ENCODE measurements at regions not wholly inside any gene's neighbourhood (a gene's known extent, or its start where the extent isn't known, plus 50 kb on each side); places are given as distances from the start of the nearest gene placed in this dataset.

DNA sequence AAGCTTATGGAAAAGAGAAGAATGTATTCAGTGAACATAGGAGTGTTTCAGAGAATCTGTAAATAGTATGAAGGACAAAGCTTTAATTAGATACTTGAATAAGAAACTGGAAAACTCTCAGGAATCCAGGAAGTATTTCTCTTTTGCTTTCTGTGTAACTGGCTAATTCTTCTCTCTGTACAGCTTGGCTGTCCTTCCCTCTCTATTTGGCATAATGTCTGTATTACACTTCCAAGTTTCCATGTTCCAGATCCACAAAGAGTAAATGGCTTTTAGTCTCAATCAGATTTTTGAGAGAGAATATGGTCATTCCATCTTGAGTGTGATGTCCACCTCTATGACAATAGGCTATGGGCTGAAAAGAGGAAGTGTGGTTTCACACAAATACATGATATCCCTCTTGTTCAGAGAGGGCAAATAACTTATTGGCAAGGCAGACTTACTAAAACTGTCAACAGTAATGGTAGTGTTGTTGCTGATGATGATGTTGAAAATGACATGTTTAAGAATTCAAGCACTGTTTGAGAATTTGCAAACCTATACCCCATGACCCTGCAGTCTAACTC, 129.2 kb upstream of the ERBB4 start:
- Histone ChIP-seq H3K36me3 (replicated peaks in 1 of 2; ENCODE audit: control insufficient read depth in 1 of 2, insufficient read depth in 2 of 2, low read length in 1 of 2) (no peaks in the 10 kb centered on the region), H3K4me2 (no peak overlapping the region), H3K27ac (ENCODE audit: low read depth in 2 of 2, low read length in 1 of 2) (no peak overlapping the region), H3K9ac (no peak overlapping the region), H3K4me3 (ENCODE audit: low read depth in 2 of 2, low read length in 1 of 2) (no peak overlapping the region), H3K27me3 (ENCODE audit: insufficient read depth) (no peaks in the 10 kb centered on the region), H3K9me2 (no peaks in the 10 kb centered on the region), H3K9me3 (no peaks in the 10 kb centered on the region), H3F3A (replicated peaks; ENCODE audit: insufficient read depth) (no peaks in the 10 kb centered on the region), H4K20me1 (ENCODE audit: insufficient read depth) (no peaks in the 10 kb centered on the region), H3K79me2 (ENCODE audit: insufficient read depth) (no peaks in the 10 kb centered on the region), H3K4me1 (ENCODE audit: control insufficient read depth in 1 of 2, insufficient read depth in 2 of 2, low read depth in 1 of 2, low read length in 1 of 2) (no peaks in the 10 kb centered on the region), H2AFZ (ENCODE audit: low read depth) (no peak overlapping the region)
- DNase-seq = no peak
- CTCF ChIA-PET = no interaction called here
- no peak for TF ChIP-seq MXI1 (IDR thresholded peaks at IDR 0.05; ENCODE audit: low read depth, low read length)
- TF ChIP-seq RFX5 (IDR thresholded peaks at IDR 0.05; ENCODE audit: low read length) = no peak
- TF ChIP-seq, protein P1, sequence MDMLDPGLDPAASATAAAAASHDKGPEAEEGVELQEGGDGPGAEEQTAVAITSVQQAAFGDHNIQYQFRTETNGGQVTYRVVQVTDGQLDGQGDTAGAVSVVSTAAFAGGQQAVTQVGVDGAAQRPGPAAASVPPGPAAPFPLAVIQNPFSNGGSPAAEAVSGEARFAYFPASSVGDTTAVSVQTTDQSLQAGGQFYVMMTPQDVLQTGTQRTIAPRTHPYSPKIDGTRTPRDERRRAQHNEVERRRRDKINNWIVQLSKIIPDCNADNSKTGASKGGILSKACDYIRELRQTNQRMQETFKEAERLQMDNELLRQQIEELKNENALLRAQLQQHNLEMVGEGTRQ (IDR thresholded peaks at IDR 0.05; ENCODE audit: borderline replicate concordance, low read depth, low read length) = no peak
- TF ChIP-seq TEAD4 (IDR thresholded peaks at IDR 0.05; ENCODE audit: borderline replicate concordance, insufficient read depth) = no peak
- TF ChIP-seq, protein P2, sequence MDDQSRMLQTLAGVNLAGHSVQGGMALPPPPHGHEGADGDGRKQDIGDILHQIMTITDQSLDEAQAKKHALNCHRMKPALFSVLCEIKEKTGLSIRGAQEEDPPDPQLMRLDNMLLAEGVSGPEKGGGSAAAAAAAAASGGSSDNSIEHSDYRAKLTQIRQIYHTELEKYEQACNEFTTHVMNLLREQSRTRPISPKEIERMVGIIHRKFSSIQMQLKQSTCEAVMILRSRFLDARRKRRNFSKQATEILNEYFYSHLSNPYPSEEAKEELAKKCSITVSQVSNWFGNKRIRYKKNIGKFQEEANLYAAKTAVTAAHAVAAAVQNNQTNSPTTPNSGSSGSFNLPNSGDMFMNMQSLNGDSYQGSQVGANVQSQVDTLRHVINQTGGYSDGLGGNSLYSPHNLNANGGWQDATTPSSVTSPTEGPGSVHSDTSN (IDR thresholded peaks at IDR 0.05) = no peak
- no peak for TF ChIP-seq FOXJ3 (CRISPR knock-in tag; IDR thresholded peaks at IDR 0.05)
- no peak for TF ChIP-seq RAD21 (IDR thresholded peaks at IDR 0.05; ENCODE audit: low read length)
- no peak for TF ChIP-seq JUND (IDR thresholded peaks at IDR 0.05)
- no peak for TF ChIP-seq YY1 (IDR thresholded peaks at IDR 0.05; ENCODE audit: low read depth)
- TF ChIP-seq, protein P3, sequence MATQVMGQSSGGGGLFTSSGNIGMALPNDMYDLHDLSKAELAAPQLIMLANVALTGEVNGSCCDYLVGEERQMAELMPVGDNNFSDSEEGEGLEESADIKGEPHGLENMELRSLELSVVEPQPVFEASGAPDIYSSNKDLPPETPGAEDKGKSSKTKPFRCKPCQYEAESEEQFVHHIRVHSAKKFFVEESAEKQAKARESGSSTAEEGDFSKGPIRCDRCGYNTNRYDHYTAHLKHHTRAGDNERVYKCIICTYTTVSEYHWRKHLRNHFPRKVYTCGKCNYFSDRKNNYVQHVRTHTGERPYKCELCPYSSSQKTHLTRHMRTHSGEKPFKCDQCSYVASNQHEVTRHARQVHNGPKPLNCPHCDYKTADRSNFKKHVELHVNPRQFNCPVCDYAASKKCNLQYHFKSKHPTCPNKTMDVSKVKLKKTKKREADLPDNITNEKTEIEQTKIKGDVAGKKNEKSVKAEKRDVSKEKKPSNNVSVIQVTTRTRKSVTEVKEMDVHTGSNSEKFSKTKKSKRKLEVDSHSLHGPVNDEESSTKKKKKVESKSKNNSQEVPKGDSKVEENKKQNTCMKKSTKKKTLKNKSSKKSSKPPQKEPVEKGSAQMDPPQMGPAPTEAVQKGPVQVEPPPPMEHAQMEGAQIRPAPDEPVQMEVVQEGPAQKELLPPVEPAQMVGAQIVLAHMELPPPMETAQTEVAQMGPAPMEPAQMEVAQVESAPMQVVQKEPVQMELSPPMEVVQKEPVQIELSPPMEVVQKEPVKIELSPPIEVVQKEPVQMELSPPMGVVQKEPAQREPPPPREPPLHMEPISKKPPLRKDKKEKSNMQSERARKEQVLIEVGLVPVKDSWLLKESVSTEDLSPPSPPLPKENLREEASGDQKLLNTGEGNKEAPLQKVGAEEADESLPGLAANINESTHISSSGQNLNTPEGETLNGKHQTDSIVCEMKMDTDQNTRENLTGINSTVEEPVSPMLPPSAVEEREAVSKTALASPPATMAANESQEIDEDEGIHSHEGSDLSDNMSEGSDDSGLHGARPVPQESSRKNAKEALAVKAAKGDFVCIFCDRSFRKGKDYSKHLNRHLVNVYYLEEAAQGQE (IDR thresholded peaks at IDR 0.05; ENCODE audit: low read depth, low read length) = no peak
- no peak for TF ChIP-seq ELF1 (IDR thresholded peaks at IDR 0.05)
- TF ChIP-seq, protein P4, sequence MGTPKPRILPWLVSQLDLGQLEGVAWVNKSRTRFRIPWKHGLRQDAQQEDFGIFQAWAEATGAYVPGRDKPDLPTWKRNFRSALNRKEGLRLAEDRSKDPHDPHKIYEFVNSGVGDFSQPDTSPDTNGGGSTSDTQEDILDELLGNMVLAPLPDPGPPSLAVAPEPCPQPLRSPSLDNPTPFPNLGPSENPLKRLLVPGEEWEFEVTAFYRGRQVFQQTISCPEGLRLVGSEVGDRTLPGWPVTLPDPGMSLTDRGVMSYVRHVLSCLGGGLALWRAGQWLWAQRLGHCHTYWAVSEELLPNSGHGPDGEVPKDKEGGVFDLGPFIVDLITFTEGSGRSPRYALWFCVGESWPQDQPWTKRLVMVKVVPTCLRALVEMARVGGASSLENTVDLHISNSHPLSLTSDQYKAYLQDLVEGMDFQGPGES (IDR thresholded peaks at IDR 0.05; ENCODE audit: low read depth, low read length) = no peak
- POLR2A ChIA-PET = no interaction called here
